NCI-H2107 treated with DMSO at 0.1 percent for 48 hours (cell line): ENCODE measurements at regions not wholly inside any gene's neighbourhood (a gene's known extent, or its start where the extent isn't known, plus 50 kb on each side); places are given as distances from the start of the nearest gene placed in this dataset.
"Not testable (repeated sequence)": the region's sequence is repeated elsewhere in the genome, so short reads cannot be mapped to it uniquely, and the experiment has no call there.

Experiments
- DNase-seq: peaks from one replicate; lab custom pipeline; 2025; ENCODE audit not compliant: unreplicated experiment; lab: John Stamatoyannopoulos, UW

DNA sequence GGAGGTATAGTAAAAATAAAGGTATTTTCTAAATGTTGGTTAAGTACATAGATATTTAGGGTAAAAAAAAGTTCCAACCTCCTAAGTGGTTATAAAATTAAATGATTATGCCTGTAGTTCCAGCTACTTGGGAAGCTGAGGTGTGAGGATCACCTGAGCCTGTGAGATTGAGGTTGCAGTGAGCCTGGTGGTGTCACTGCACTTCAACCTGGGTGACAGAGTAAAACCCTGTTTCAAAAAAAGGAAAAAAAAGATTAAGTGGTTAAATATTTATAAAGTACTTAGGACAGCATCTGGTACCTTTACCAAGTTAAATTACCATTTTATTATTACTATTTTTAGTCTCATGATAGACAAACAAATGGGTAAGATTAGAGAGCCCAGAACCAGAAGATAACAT is 1801.0 kb downstream of the C4orf33 start:
- DNase-seq = no peak

DNA sequence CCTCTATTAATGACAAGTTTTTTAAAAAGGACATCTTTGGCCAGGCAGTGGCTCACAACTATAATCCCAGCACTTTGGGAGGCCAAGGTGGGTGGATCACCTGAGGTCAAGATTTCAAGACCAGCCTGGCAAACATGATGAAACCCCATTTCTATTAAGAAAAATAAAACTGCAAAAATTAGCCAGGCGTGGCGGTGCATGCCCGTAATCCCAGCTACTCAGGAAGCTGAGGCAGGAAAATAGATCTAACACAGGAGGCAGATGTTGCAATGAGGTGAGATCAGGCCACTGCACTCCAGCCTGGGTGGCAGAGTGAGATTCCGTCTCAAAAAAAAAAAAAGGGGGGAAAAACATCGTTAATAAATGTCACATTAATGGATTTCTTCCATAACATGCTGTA is 1805.4 kb downstream of the C4orf33 start:
- no peak for DNase-seq

DNA sequence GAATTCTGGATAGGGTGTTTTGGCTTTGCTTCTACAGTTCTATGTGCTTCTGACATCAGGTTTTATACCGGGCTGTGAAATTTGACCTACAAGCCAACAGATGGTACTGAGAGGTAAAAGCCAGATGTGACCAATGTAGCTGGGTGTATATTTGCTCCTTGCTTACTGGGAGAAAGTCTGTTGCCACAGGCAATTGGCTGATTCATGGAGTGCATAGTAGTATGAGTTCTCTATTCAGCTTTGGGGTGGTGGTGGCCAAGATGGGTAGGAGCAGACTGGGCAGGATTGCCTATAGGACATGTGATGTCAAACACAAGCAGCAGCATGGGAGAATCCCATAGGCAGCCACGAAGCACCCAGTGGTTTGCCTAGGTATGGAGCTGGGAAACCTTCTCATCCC is 1827.0 kb downstream of the C4orf33 start:
- no peak for DNase-seq

DNA sequence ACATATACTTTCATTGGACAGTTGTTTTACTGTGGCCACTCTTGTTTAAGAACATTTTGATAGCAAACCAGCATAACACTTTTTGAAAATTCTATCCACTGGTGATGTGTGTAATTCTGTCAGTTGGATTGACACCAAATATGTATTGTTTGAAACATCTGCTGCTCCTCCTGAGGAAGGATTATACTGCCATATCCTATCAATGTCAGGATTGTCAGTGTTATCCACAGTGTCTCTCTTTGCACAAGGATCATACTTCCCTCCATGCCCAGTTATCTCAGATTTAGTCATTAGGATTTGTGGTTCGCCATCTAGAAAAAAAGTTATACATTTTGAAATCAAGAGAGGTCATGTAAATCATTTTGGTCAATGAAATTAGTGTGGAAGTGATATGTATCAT is 1859.6 kb downstream of the C4orf33 start:
- no peak for DNase-seq

DNA sequence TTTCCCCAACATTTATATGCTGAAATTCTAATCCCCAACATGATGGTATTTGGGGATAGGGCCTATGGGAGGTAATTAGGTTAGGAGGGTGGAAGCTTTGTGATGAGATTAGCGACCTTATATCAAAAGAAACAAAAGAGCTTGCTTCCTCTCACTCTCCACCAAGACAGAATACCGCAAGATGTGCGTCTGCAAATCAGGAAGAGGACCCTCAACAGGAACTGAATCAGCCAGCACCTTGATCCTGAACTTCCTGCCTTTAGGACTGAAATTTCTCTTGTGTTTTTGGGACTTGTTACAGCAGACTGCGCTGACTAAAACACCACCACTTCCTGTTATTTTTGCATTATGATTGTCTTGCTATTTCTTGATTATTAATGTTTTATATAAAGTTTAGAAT is 1889.4 kb downstream of the C4orf33 start:
- no peak for DNase-seq

GRCh38 chr4:130995988-130996387 is 1900.0 kb downstream of the C4orf33 start:
- no peak for DNase-seq

GRCh38 chr4:131001371-131001770 is 1905.4 kb downstream of the C4orf33 start:
- no peak for DNase-seq

DNA sequence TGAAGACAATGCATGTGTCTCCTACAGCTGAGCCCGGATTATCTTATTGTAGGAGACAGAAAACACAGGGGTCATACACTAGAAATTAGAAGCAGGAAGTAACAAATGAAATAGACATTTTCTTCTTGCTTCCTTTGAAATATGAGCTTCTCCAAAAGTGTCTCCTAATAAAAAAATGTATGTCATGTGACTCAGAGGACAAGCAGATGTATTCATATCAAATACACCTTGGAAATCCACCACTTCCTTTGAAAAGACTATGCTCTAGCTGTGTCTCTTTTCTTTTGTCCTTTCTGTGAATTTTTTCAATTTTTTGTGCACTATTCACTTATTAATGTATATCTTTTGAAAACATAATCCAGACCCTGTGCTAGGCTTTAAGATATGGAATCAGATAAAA is 1906.2 kb downstream of the C4orf33 start:
- DNase-seq = no peak

GRCh38 chr4:131006388-131006787 is 1910.4 kb downstream of the C4orf33 start:
- DNase-seq = no peak

GRCh38 chr4:131011961-131012360 is 1916.0 kb downstream of the C4orf33 start:
- not testable (repeated sequence) for DNase-seq

GRCh38 chr4:131013226-131013625 is 1917.3 kb downstream of the C4orf33 start:
- no peak for DNase-seq

- DNase-seq = no peak
Observed at GRCh38 chr4:131026771-131027170, 1930.8 kb downstream of the C4orf33 start.

- DNase-seq = no peak
Observed at GRCh38 chr4:131044368-131044767, 1948.4 kb downstream of the C4orf33 start.

DNA sequence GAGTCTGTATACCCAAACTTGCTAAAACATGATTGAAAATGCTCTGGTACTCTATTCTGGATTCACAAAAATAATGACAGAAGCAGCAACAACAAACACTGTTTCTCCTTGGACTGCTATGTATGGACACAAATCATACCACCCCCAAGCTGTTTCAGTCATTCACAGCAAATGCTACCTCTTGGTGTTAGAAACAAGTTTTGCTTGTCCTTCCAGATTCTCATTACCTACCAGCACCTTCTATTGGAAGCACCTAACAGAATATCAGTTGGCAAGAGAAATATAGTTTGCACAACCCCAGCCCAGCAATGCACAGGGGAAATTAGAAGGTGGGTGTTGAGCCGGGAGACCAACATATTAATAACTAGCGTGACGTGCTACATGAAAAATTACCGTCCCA is 1950.9 kb downstream of the C4orf33 start:
- no peak for DNase-seq

DNA sequence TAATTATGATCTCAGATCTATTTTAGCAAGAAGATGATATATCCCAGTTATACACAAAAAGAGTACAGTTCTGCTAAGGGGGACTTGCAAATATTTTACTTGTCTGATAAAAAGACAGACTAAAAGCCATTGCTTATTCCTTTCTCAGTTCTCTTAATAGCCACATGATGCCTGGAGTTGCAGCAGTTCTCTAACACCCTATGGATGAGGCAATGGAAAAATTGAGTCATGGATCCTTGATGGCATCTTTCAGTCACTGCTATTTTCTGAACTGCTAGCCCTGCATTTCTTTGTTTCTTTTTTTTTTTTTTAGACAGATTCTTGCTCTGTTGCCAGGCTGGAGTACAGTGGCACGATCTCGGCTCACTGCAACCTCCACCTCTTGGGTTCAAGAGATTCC is 1956.7 kb downstream of the C4orf33 start:
- DNase-seq = no peak

DNA sequence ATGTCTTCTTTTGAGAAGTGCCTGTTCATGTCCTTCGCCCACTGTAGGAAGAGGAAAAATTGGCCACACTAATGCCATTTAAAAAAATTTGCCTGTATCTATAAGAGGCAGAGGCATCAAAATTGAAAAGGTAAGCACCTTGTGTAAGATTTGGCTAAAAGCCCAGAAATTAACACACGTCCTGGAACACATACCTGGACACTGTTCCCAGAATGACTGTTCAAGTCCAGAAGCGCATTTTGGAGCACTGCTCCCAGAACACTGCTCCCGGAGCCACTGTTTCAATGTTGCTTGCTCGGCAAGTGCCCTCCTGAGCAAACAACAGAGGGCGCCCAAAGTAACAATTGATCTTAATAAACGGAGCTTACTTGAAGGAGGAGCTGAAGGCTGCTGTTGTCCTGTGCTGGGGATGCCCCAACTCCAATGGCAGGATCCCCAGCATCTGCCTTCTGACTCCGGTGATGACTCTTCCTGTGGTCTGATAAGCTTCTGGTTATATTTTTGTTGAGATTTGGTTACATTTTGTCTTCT is 1958.6 kb downstream of the C4orf33 start:
- no peak for DNase-seq

DNA sequence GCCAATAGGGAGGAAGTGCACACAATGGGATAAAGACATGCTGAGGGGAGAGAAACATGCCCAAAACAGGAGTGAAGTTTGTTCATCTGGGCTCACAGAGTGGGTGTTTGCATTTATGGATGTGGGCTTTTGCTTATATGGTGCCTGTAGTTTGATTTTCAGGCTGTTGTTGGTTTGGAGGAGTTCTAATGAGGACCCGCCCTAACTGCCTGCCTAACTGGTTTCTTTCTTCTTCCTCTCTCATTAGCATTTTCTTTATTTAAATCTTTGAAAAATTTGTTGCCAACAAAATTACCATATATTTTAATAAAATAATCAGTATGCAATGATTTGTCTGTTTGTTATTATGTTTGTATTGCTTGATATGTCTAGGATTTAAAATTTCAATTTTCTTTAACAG is 1965.8 kb downstream of the C4orf33 start:
- DNase-seq = no peak

- DNase-seq = no peak
Observed at GRCh38 chr4:131063878-131064277, 1967.9 kb downstream of the C4orf33 start.

GRCh38 chr4:131081069-131081468 is 1985.1 kb downstream of the C4orf33 start:
- no peak for DNase-seq

DNA sequence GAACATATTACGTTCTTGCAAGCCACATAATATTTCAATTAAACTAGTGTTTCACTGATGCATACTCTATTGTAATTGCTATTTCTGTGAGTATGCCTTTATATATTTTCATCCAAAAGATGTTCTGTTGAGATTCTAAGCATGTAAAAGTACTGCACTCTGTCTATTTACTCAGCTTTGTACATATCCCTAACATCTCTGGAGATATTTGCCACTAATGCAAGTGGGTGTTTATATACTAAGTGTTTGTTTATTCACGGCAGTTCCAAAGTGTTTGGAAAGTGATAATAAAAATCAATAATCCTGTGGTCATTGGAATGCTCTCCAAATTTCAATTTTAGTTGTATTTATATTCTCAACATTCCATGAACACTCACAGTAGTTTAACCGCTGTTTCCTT is 1989.0 kb downstream of the C4orf33 start:
- DNase-seq = peak; percentile 13

- DNase-seq = no peak
Observed at GRCh38 chr4:131091896-131092295, 1995.9 kb downstream of the C4orf33 start.

- no peak for DNase-seq
Observed at GRCh38 chr4:131093303-131093702, 1997.4 kb downstream of the C4orf33 start.

- no peak for DNase-seq
Observed at GRCh38 chr4:131098976-131099375, 2003.0 kb downstream of the C4orf33 start.

GRCh38 chr4:131113273-131113672 is 2017.3 kb downstream of the C4orf33 start:
- no peak for DNase-seq
